Activated CD8-positive, alpha-beta memory T cell treated with anti-CD3 and anti-CD28 coated beads for 24 hours (primary cell): ENCODE measurements at regions not wholly inside any gene's neighbourhood (a gene's known extent, or its start where the extent isn't known, plus 50 kb on each side); places are given as distances from the start of the nearest gene placed in this dataset.
"Not testable (repeated sequence)": the region's sequence is repeated elsewhere in the genome, so short reads cannot be mapped to it uniquely, and the experiment has no call there.

Experiments used
- DNase-seq: peaks from one replicate; pipeline ENCODE4 v3.0.0-alpha.2; 2020

DNA sequence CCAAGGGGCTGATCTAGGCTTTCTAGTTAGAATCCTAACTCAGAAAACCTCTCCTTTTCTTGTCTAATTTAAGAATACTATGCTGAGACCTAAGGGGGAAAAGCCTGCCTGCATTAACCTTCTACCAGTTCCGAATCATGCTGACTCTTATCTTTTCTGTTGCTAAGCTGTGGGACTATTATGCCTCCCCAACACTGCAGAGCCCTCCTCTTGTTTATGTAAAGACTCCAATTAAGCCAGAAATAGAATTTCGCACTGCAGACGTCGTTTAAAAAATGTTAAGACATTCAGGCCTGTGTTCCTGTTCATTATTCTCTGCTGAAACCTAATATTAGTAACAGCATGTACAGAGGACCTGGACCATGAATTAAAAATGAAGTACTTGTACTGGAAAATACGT is 310.6 kb upstream of the ATP11B start:
- DNase-seq: no peak

GRCh38 chr3:182484682-182485081 is 308.6 kb upstream of the ATP11B start:
- DNase-seq: no peak

DNA sequence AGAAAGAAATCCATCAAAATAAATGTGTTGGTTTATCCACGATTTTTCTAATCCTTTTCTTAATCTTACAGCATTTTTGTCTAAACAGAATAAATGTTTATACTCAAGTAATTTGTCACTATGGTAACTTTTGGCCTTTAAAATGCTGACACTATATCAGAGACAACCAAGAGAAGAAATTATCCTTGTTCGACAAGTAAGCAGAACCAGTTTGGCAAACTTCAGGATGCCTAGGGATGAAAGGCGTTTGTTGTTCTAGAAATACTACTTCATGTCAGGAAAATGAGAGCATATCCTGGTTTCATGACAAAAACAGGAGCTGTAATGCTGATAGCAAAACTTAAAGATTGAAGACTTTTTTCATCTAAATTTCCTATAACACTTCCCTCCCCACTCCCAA is 308.0 kb upstream of the ATP11B start:
- DNase-seq: no peak

DNA sequence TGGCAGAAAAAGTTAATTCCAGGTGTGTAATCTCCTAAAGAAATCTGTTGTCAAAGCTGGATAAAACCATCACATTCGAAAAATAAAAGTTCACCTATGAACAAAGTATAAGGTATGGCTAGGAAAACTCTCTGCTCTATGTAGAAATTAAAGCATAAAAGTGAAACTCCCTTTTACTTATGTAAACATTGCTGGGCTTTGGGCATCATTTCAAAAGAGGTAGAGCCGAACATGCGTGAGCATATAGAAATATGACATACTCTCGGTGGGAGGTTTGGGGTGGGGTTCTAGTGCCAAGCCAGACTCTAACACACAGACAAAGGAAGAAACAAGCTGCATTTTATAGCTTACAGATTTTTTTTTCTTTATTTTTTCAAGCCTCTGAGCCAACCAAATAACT is 306.8 kb upstream of the ATP11B start:
- DNase-seq: no peak

DNA sequence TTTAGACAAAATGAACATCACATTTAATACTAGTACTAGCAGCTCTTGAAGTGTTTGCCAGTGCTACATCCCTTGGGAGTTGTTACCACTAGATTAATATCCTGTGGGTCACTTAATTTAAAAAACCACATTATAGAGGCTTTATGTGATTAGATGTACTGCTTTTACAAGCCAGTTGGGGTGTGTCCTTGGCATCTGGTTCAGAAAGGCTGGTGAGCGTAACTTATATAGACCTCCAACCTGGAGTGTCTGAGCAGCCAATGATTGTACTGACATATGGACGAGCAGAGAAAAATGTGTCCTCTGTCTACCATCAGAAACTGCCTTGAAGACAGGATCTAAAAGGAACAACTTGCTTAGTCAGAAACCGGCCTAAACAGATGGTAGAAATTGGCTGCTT is 306.2 kb upstream of the ATP11B start:
- no peak for DNase-seq

- DNase-seq: no peak
Measured at GRCh38 chr3:182487611-182488010, 305.7 kb upstream of the ATP11B start.

- no peak for DNase-seq
Measured at GRCh38 chr3:182490596-182491491, 302.5 kb upstream of the ATP11B start.

DNA sequence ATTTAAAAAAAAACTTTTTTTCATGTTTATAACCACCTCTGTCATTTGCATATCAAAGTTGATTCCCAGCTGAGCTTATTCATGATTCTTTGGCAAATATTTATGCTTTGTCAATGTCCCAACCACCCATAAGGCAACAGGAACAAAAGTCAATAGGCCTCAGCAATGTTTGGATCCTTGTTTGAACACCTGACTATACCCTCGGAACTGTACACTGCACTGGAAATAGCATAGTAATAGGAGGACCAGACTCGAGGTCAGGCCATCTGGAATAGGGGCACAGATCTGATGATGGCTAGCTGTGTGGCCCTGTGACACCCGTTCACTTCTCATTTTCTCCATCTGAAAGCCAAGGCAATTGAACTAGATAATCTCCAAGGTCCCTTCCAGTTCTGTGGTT is 301.7 kb upstream of the ATP11B start:
- no peak for DNase-seq

DNA sequence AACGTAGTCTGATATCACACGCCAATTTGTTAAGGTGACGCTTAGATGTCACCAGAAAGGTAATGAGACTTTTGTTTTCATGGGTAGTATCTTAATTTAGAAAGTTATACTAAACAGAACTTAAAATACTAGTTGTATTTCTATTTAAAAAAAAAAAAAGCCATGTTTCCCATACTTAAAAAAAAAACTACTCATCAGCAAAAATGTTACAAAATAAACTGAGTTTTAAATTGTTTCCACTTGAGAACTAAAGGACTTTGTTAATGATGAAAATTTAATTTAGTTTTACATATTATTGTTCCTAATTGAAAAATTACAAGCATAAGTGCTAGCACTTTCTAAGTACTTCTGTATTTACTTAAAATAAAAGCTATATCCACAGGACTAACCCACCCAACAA is 300.8 kb upstream of the ATP11B start:
- DNase-seq: no peak

DNA sequence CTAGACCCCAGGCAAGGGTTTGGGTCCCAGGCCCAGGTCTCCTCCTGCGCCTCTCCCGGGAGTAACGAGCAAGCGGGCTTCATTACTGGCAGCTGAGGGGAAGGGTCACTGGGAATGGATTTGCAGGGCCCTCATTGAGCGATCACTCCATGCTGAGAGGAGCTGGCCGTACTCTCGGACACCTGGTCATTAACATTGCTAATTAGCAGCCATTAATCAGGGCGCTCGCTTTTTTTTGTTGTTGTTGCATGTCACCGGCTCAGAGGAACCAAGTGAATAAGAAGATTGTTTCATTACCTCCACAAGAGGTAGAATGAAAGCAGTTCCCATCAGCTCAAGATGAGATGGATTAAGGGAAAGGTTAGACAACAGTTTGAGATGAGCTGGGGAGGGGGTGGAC is 293.0 kb upstream of the ATP11B start:
- DNase-seq: no peak

DNA sequence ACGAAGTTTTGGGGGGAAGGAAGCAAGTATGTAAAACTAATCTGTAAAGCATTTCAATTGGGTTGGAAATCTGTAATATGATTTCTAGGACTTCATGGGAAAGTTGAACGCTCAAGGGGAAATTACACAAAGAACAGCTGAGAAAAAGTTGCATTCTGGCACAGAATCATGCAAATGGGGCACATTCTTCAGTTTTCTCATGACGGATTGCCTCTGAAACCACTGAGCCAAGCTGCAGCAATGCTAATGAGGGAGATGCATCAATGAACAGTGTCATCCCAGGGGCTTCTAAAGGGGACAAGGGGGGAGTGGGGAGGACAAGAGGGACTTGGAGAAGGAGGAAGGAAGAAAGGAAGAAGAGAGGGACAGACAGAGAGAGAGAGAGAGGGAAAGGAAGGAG is 291.4 kb upstream of the ATP11B start:
- DNase-seq: no peak

- no peak for DNase-seq
Measured at GRCh38 chr3:182503401-182503800, 289.9 kb upstream of the ATP11B start.

- DNase-seq: no peak
Measured at GRCh38 chr3:182508919-182509711, 284.2 kb upstream of the ATP11B start.

DNA sequence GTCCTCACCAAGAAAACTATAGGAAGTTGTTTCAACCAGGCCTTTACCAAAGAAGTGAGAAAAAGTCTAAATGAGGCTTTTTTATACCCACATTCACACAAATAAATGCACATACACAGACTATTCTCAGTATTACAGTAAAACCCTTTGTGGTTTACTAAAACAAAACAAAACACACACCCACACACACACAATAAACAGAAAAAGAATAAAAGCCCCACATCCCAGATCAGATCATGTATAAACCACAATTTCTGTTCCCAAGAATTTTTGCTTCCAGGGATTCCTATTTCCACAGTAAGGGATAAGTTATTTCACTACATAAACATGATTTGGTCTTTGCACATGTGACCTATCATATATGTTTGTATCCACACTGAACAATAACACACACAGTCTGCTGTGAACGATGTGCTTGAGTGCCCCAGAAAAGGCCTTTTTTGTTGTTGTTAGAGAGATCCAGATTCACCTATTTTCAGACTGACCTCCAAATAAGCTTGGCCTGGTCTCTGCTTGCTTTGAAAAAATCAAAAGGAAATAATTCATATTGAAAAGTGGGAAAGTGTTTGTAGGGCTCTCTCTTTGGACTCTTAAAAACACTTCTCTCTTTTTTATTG is 283.4 kb upstream of the ATP11B start:
- no peak for DNase-seq

DNA sequence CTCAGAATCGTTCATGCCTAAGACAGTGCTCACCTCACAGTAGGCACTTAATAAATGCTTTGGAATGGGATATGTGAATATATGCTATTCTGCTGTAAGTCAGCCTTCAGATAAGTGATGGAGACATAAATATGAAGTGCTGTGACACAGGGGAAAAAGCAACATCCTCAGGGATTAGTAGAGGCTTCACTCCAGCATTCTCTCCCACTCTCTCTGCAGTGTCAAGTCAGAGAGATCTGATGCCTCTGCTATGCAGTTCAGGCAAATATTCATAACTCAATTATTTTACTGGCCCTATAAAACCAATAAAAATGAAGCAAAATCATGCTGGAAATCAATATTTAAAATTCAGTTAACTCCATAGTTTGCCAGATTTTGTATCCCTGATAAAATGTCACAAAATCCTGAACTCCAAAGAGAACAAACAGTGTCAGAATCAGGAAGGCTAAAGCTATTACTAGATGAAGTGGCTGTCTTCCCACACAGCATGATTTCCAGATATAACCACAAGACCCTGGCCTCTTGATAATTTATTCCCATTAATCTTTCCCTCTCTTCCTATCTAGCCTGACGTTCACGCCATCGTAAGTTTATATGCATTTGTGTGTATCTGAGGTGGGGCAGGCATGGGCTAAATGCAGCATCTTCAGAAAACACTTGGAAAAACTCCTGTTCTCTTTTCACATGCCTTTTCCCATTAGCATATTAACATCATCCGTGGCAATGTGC is 278.9 kb upstream of the ATP11B start:
- DNase-seq: no peak

GRCh38 chr3:182516597-182517336 is 276.5 kb upstream of the ATP11B start:
- DNase-seq: no peak

GRCh38 chr3:182519569-182519968 is 273.7 kb upstream of the ATP11B start:
- no peak for DNase-seq

DNA sequence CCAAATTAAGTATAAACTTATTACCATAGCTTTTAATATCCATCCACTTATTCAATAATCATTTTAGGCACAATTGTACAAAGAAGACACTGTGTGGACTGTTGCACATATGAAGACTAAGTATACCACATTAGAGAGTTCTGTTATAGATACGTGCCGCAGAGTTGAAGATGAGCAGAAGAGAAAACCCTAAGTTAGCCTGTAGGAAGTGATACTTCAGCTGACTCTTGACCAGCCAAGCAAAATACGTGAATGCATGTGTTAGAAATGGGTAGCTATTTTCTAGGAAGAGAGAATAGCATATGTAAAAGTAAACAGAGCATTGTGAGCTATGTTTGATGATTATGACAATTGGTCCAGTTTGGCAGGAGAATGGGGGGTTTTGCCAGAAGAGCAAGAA is 272.0 kb upstream of the ATP11B start:
- DNase-seq: no peak

- DNase-seq: not testable (repeated sequence)
Measured at GRCh38 chr3:182523424-182523823, 269.9 kb upstream of the ATP11B start.

DNA sequence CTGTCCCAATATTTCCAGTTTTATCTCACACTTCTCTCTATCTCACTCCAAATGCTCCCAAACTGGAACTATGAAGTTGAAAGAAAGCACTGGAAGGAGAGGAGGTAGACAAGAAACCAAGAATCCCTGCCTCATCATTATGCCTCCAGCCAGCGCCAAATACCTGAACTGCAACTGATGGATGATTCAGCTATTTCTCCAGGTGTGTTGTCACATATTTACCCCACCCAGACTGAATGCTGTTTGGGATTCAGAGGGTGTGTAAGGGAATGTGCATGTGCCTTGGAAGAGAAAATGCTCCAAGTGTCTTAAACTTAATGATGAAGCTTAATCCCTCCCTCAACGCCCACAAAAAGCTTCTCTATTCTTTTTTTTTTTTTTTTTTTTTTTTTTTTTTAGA is 269.5 kb upstream of the ATP11B start:
- no peak for DNase-seq

DNA sequence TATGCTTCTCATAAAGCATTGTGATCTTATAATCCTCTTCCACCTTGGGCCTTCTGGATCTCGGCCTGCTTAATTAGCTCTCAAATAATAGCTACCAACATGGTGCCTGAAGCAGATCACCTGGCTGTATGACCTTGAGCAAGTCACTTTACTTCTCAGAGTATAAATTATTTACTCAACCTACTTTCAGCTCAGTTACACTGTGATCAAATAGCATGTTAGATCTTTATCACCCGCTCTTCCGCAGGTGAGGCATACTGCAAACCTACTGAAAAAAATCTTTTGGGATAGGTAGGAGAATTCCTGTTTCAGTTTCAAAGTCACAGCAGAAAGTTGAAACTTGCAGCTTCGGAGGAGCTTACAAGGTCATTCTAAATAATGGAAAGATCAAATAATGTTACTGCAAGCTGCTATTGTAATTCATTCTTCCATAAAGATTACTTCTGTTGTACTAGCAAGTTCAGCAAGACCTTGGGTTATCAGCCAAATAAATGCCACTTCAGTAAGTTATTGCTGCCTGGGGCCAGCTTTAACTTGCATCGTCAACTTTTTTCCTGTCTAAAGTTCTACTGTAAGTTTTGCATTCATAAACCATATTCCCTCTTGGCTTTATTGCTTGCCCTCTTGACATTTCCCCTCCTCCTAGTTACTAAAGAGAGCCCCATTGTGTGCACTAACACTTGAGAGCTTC is 268.4 kb upstream of the ATP11B start:
- DNase-seq: no peak
